AG09319 (cell line): ENCODE measurements at regions not wholly inside any gene's neighbourhood (a gene's known extent, or its start where the extent isn't known, plus 50 kb on each side); places are given as distances from the start of the nearest gene placed in this dataset.

ENCODE experiments used
- DNase-seq: peaks from one replicate; pipeline ENCODE4 v3.0.0-alpha.2; 2010; ENCODE audit warnings: low read depth; ENCODE audit errors: extremely low read depth
- CTCF ChIP-seq: IDR thresholded peaks from 2 replicates; pipeline ENCODE4 v1.5.1; 2011; ENCODE audit warnings: low read depth, mild to moderate bottlenecking, inconsistent platforms, low read length, moderate library complexity

- peak; percentile 87 for DNase-seq
- TF ChIP-seq CTCF, result no peak
Measured at GRCh38 chr14:65251213-65251612, 148.9 kb upstream of the MAX start.

GRCh38 chr14:65252482-65253255 is 150.4 kb upstream of the MAX start:
- no peak for TF ChIP-seq CTCF
- DNase-seq, result no peak

GRCh38 chr14:65255029-65255545 is 152.8 kb upstream of the MAX start:
- no peak for DNase-seq
- TF ChIP-seq CTCF, result no peak

GRCh38 chr14:65255583-65256461 is 153.5 kb upstream of the MAX start:
- DNase-seq, result no peak
- no peak for TF ChIP-seq CTCF

GRCh38 chr14:65256714-65257113 is 154.4 kb upstream of the MAX start:
- TF ChIP-seq CTCF, result no peak
- no peak for DNase-seq

- no peak for TF ChIP-seq CTCF
- no peak for DNase-seq
Measured at GRCh38 chr14:65257425-65257824, 155.1 kb upstream of the FUT8 start.

- DNase-seq, result no peak
- TF ChIP-seq CTCF, result no peak
Measured at GRCh38 chr14:65258391-65258790, 154.1 kb upstream of the FUT8 start.
